GM21367 (cell line): ENCODE measurements at regions not wholly inside any gene's neighbourhood (a gene's known extent, or its start where the extent isn't known, plus 50 kb on each side); places are given as distances from the start of the nearest gene placed in this dataset.

Experiments used
- ATAC-seq: cut with Tn5 transposase; IDR thresholded peaks from one replicate; pipeline ENCODE4 v1.9.1; 2021; ENCODE audit not compliant: unreplicated experiment

GRCh38 chr3:190722181-190722905, 140.2 kb downstream of the GMNC start:
- ATAC-seq, result no peak

- peak; percentile 90 for ATAC-seq
Measured at GRCh38 chr3:190721330-190721729, 141.2 kb downstream of the GMNC start.

- no peak for ATAC-seq
Measured at GRCh38 chr3:190718671-190719070, 143.8 kb downstream of the GMNC start.

GRCh38 chr3:190718097-190718496, 144.4 kb downstream of the GMNC start:
- ATAC-seq, result no peak

- ATAC-seq, result no peak
Measured at GRCh38 chr3:190716961-190717360, 145.5 kb downstream of the GMNC start.

GRCh38 chr3:190716211-190716610, 146.3 kb downstream of the GMNC start:
- ATAC-seq, result no peak

GRCh38 chr3:190710723-190711122, 151.8 kb downstream of the GMNC start:
- ATAC-seq, result no peak

- no peak for ATAC-seq
Measured at GRCh38 chr3:190709351-190709773, 153.1 kb downstream of the GMNC start.
